Panc1 (cell line): ENCODE measurements at regions not wholly inside any gene's neighbourhood (a gene's known extent, or its start where the extent isn't known, plus 50 kb on each side); places are given as distances from the start of the nearest gene placed in this dataset.

Experiments used
- ATAC-seq: fragments of 200-7000 bp; cut with Tn5 transposase; 2 replicates; pipeline ENCODE4 v1.9.1; 2020; ENCODE audit warnings: mild to moderate bottlenecking, moderate library complexity
- BruUV-seq: library from RNA; stranded (reverse); fragments of 400-500 nt; replicated peaks from 2 replicates; lab custom pipeline; 2021; lab: Mats Ljungman, UMichigan
- CTCF ChIA-PET: fragments of 300-600 bp; sonication (Branson Sonifier 250); formaldehyde crosslinking; loops from one replicate; lab custom pipeline; 2022; ENCODE audit warnings: antibody characterized with exemption; lab: Charles Lee
- POLR2A ChIA-PET: fragments of 300-600 bp; sonication (Branson Sonifier 250); formaldehyde crosslinking; loops from one replicate; lab custom pipeline; 2022; ENCODE audit warnings: antibody characterized with exemption; lab: Charles Lee
- DNase-seq: peaks from one replicate; pipeline ENCODE4 v3.0.0-alpha.2; 2010; ENCODE audit warnings: low read depth, low spot score
- H3K27ac ChIP-seq: 2 replicates; pipeline ENCODE4 v1.5.1; 2011; ENCODE audit warnings: mild to moderate bottlenecking, low read length, inconsistent platforms
- H3K27me3 ChIP-seq: fragments of 200-500 bp; sonication (Bioruptor generic); 2 replicates; pipeline ENCODE4 v1.6.0; 2014; ENCODE audit warnings: low read length, inconsistent platforms; ENCODE audit not compliant: control insufficient read depth, insufficient read depth
- H3K36me3 ChIP-seq: fragments of 200-500 bp; sonication (Bioruptor generic); 2 replicates; pipeline ENCODE4 v1.5.1; 2014; ENCODE audit warnings: inconsistent platforms, mild to moderate bottlenecking, low read length, moderate library complexity; ENCODE audit not compliant: control insufficient read depth, insufficient read depth
- H3K4me1 ChIP-seq: 2 replicates; pipeline ENCODE4 v1.5.1; 2011; ENCODE audit warnings: inconsistent platforms, mild to moderate bottlenecking, low read length, moderate library complexity; ENCODE audit not compliant: control insufficient read depth, insufficient read depth
- H3K4me3 ChIP-seq, 2 experiments: 2 replicates each; pipeline ENCODE4 v1.5.1; 2011 to 2012; ENCODE audit warnings: low read depth in 2 of 2, low read length in 2 of 2, mild to moderate bottlenecking in 2 of 2, inconsistent platforms in 1 of 2, moderate library complexity in 1 of 2
- H3K9me3 ChIP-seq: fragments of 200-500 bp; sonication (Bioruptor generic); 2 replicates; pipeline ENCODE4 v1.5.1; 2014; ENCODE audit warnings: low read depth, mild to moderate bottlenecking, inconsistent platforms, low read length, moderate library complexity; ENCODE audit not compliant: control insufficient read depth, insufficient read depth
- CTCF ChIP-seq: fragments of 450-650 bp; IDR thresholded peaks from 2 replicates; pipeline ENCODE4 v1.5.1; 2017; ENCODE audit warnings: mild to moderate bottlenecking
- POLR2AphosphoS5 ChIP-seq: IDR thresholded peaks from 2 replicates; pipeline ENCODE4 v1.6.1; 2012; ENCODE audit warnings: mild to moderate bottlenecking, low read depth, low read length, moderate library complexity
- REST ChIP-seq, 2 experiments: IDR thresholded peaks; 2 replicates each; pipeline ENCODE4 v1.6.1; 2011 to 2012; ENCODE audit warnings: low read depth in 2 of 2, control low read depth in 1 of 2, low read length in 1 of 2, mild to moderate bottlenecking in 1 of 2, moderate library complexity in 1 of 2; ENCODE audit not compliant: insufficient read depth in 1 of 2
- SIN3A ChIP-seq: IDR thresholded peaks from 2 replicates; pipeline ENCODE4 v1.6.1; 2012; ENCODE audit warnings: low read depth, mild to moderate bottlenecking, low read length, moderate library complexity, borderline replicate concordance; ENCODE audit not compliant: insufficient read depth
- TCF7L2 ChIP-seq: IDR thresholded peaks from 2 replicates; pipeline ENCODE4 v1.6.1; 2011; ENCODE audit warnings: mild to moderate bottlenecking, low read depth, low read length, inconsistent platforms
- in situ Hi-C: cut with HindIII; loops from 2 replicates; pipeline ENCODE4 v1.10.0; 2016; ENCODE audit warnings: low sequenced_read_pairs, low pct_unique_long_range_greater_than_20kb
- intact Hi-C: fragments of 100-400 bp; cut with micrococcal nuclease; formaldehyde crosslinking; loops from one replicate; pipeline ENCODE4 v1.10.0; 2022; ENCODE audit not compliant: unreplicated experiment

GRCh38 chr18:42174909-42175308 is 219.9 kb downstream of the PIK3C3 start:
- in situ Hi-C loops (no loop called here), intact Hi-C loops (no loop called here)
- Histone ChIP-seq H3K27ac (no peak overlapping the region), H3K9me3 (no peaks in the 10 kb centered on the region), H3K4me1 (no peaks in the 10 kb centered on the region), H3K4me3 (no peak overlapping the region), H3K27me3 (no peaks in the 10 kb centered on the region), H3K36me3 (no peaks in the 10 kb centered on the region)
- no TSS peak for BruUV-seq
- ChIA-PET POLR2A (no interaction called here), CTCF (no interaction called here)
- TF ChIP-seq CTCF: no peak
- TF ChIP-seq TCF7L2: no peak
- no peak for TF ChIP-seq POLR2AphosphoS5
- no peak for TF ChIP-seq REST (IDR thresholded peaks at IDR 0.05; ENCODE audit: insufficient read depth in 1 of 2, low read depth in 2 of 2, low read length in 1 of 2)
- no peak for TF ChIP-seq SIN3A
- no peak for ATAC-seq
- DNase-seq: no peak

- intact Hi-C loops: no loop called here
- no TSS peak for BruUV-seq
- POLR2A ChIA-PET: no interaction called here
- no peaks in the 10 kb centered on the region for H3K36me3 ChIP-seq
- in situ Hi-C loops: no loop called here
- DNase-seq: no peak
- no peaks in the 10 kb centered on the region for H3K9me3 ChIP-seq
- no peak for TF ChIP-seq CTCF
- no peak for TF ChIP-seq SIN3A
- no peak for TF ChIP-seq REST (IDR thresholded peaks at IDR 0.05; ENCODE audit: insufficient read depth in 1 of 2, low read depth in 2 of 2, low read length in 1 of 2)
- TF ChIP-seq POLR2AphosphoS5: no peak
- no peak for TF ChIP-seq TCF7L2
- H3K4me1 ChIP-seq: no peaks in the 10 kb centered on the region
- no peak for ATAC-seq
- H3K4me3 ChIP-seq: no peak overlapping the region
- no peak overlapping the region for H3K27ac ChIP-seq
- CTCF ChIA-PET: no interaction called here
- no peaks in the 10 kb centered on the region for H3K27me3 ChIP-seq
These were observed 221.6 kb downstream of the PIK3C3 start for GRCh38 chr18:42176599-42176998.
